Duodenal mucosa (tissue), 2 donors: ENCODE measurements at regions not wholly inside any gene's neighbourhood (a gene's known extent, or its start where the extent isn't known, plus 50 kb on each side); places are given as distances from the start of the nearest gene placed in this dataset.

Experiments
- H3K27ac ChIP-seq: one replicate; pipeline ENCODE4 v1.7.0; 2013; ENCODE audit warnings: low read depth, low read length
- H3K27me3 ChIP-seq, 2 donors: one replicate each; pipeline ENCODE4 v1.7.0; 2013; ENCODE audit warnings: low read length in 2 of 2, control low read depth in 1 of 2; ENCODE audit not compliant: insufficient read depth in 2 of 2, control insufficient read depth in 1 of 2
- H3K36me3 ChIP-seq, 2 donors: one replicate each; pipeline ENCODE4 v1.7.0; 2013; ENCODE audit warnings: low read length in 2 of 2, control low read depth in 1 of 2; ENCODE audit not compliant: insufficient read depth in 2 of 2, control insufficient read depth in 1 of 2
- H3K4me1 ChIP-seq, 2 donors: one replicate each; pipeline ENCODE4 v1.7.0; 2013; ENCODE audit warnings: low read length in 2 of 2, control low read depth in 1 of 2; ENCODE audit not compliant: insufficient read depth in 2 of 2, control insufficient read depth in 1 of 2
- H3K4me3 ChIP-seq, 2 donors: one replicate each; pipeline ENCODE4 v1.7.0; 2013; ENCODE audit warnings: low read length in 2 of 2, low read depth in 1 of 2
- H3K9ac ChIP-seq, 2 donors: one replicate each; pipeline ENCODE4 v1.7.0; 2013; ENCODE audit warnings: low read length in 2 of 2, low read depth in 1 of 2
- H3K9me3 ChIP-seq, 2 donors: one replicate each; pipeline ENCODE4 v1.7.0; 2013; ENCODE audit warnings: low read length in 2 of 2, control low read depth in 1 of 2; ENCODE audit not compliant: control insufficient read depth in 1 of 2

DNA sequence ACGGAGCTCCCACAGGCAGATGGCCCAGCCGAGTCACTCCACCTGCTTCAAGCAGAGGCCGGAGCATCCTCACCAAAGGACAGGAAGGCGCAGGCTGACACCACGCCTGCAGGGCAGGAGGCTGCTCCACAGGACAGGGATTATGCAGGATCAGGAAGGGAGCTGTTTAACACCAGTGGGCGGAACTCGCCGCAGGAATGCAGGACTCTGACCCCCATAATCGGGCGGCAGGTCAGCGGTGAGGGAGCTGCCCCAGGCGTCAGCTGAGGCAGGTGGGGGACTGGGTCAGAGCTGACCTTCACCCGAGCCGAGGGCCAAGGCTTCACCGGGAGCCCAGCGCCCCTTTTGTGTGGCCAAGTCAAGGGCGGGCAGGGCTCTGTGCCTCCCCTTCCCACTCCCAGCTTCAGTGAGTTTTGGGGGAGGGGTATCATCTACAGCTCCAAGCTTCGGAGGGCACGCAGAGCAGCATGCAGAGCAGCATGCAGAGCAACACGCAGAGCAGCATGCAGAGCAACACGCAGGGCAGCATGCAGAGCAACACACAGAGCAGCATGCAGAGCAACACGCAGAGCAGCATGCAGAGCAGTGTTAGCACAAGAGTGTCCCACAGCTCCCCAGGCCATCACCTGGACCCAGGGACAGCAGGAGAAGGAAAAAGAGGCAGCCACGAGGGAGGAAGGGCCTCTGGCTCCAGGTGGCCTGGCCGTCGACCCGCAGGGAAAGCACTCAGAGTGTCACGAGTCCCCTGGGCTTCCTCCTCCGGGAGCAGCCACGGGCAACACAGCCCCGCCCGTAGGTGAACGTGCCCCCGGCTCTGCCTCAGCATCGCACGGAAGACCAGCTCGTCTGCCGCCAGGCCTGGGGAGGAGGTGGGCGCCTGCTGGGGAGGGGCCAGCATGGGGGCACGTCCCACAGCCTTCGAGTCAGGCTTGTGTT, 151.7 kb upstream of the PPP2R2D start:
- H3K4me1 ChIP-seq: peaks cover 5 to 11% of the 10 kb centered on the region in 2 donors
- no peaks in the 10 kb centered on the region for H3K9me3 ChIP-seq
- H3K27ac ChIP-seq: no peak overlapping the region
- H3K36me3 ChIP-seq: no peaks in the 10 kb centered on the region
- H3K4me3 ChIP-seq: no peak overlapping the region
- H3K9ac ChIP-seq: no peak overlapping the region
- H3K27me3 ChIP-seq: peaks cover 0 to 6% of the 10 kb centered on the region in 2 donors

DNA sequence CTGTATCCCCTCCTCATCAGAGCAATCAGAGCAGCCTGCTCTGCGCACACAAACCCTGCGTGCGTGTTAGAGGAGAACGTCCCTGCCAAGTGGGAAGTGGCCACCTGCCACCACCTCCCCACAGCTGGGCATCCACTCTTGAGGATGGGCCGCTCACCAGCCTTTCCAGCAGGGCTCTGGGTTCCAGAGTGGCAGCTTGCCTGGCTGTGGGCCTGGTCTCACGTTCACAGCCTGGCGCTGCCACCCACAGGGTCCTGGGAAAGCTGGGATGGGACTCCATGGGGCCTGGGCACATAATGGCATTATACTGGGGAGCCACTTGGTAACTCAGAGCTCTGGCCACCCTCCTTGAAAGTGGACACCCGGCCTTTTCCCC, 151.1 kb upstream of the PPP2R2D start:
- H3K4me1 ChIP-seq: peaks cover 5 to 11% of the 10 kb centered on the region in 2 donors
- no peaks in the 10 kb centered on the region for H3K36me3 ChIP-seq
- peaks cover 0 to 6% of the 10 kb centered on the region in 2 donors for H3K27me3 ChIP-seq
- H3K9ac ChIP-seq: no peak overlapping the region
- H3K27ac ChIP-seq: no peak overlapping the region
- H3K9me3 ChIP-seq: no peaks in the 10 kb centered on the region
- no peak overlapping the region for H3K4me3 ChIP-seq

DNA sequence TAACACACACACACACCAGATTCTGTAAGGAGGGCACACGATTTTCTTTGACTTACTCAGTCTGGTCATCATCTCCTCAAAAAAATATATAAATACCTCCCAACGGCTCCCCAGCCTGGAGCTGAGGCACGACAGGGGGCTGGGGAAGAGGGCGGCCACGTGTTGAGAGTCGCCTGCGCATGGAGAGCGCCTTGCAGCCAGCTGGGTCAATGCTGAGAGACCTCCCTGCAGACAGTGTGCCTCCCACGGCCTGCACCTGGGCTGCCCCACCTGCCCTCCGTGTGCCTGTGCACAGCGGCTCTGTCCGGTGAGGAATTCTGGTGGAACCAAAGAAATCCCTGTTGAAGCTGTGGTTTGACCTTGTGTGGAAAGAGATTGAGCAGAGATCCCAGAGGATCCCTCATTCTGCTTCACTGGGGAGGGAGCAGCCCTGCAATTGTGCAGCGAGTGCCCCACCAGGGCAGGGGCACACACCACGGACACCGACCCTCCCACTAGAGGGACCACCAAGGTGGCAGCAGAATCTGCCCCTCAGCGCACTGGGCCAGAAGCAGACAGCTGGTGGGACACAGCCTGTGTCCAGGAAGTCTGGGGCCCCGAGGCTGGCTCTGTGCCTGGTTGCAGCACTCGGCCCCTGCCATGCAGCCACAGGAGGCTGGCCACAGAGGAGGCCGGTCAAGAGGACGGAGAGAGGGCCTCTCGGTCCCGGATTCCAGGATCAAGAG, 150.5 kb upstream of the PPP2R2D start:
- H3K4me1 ChIP-seq: peaks cover 5 to 11% of the 10 kb centered on the region in 2 donors
- H3K36me3 ChIP-seq: no peaks in the 10 kb centered on the region
- no peaks in the 10 kb centered on the region for H3K9me3 ChIP-seq
- no peak overlapping the region for H3K9ac ChIP-seq
- peaks cover 0 to under 1% of the 10 kb centered on the region in 2 donors for H3K27me3 ChIP-seq
- H3K27ac ChIP-seq: no peak overlapping the region
- H3K4me3 ChIP-seq: no peak overlapping the region

DNA sequence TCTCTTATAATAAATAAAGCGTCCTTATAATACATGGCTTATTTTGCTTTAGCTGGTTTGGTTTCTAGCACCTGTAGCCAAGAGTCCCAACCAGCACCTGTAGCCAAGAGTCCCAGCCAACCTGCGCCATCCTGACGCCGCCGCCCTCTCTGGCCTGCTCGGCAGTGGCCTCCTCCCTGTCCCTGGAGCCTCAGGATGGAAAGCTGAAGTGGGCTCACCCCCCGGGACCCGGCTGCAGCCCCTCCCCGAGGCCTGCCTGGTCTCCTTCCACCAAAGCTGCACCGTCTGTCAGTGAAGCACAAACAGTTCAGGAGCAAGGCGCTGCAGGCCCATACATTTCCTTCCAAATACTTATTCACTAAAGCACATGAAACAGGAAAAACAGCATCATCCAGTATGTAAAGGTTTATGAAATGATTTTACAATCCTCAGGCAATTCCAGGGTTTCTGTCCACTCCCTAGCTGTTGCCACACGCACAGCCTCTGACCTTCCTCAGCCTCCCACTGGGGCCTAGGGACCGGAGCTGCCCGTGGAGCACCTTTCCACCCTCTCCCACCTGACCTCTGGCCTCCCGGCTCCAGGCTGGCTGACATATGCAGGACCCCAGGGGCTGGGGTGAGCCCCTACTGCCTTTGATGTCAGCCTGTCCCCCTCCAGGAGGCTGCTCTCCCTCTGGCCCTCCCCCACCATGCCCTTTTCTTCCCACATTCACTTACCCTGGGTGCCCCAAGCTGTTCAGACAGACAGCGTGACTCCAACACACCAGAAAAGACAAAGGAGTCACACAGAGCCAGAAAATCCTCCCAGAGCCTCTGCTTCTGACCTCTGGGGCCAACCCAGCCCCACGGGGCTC, 149.6 kb upstream of the PPP2R2D start:
- Histone ChIP-seq H3K36me3 (no peaks in the 10 kb centered on the region), H3K4me1 (peaks cover 5 to 11% of the 10 kb centered on the region in 2 donors), H3K9ac (no peak overlapping the region), H3K27ac (no peak overlapping the region), H3K27me3 (no peaks in the 10 kb centered on the region), H3K4me3 (no peak overlapping the region), H3K9me3 (no peaks in the 10 kb centered on the region)

DNA sequence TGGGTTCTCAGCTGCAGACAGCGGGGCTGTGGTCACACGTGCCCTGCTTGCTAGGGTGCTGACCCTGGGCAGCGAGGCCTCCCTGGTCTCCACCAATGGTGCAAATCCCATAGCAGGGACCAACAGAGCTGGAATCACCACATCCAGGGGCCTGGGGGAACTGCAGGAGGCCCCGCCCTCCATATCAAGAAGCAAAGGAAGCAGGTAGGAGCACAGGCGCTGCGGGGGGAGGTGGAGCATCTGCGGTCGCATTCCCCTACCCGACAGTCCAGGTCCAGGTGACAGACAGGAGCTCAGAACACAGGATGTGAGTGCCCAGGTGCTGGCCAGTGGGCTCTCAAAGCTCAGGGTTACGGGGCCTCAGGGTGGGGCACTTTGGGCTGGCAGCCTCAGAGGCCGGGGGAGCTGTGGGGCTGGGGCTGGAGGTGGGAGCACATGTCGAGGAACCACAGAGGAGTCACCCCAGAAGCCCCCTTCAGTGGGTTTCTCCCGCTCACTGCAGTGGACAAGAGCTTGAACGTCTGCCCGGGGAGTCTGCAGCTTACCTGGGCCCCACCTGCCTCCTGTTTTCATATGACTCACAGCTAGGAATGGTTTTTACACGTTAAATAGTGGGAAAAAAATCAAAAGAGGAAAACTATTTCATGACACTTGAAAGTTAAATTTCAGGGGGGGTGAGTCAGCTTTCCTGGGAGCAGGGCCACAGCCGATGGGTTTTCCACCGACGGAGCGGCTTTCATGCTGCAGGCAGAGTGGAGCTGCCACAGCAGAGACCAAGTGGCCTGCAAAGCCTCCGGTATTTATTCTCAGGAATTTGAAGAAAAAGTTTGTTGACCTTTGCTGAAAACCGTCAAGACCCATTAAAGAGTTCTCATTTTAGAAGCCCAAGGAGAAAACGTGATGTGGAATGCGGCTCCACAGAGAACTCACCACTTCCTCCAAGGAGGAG, 148.7 kb upstream of the PPP2R2D start:
- Histone ChIP-seq H3K27ac (no peak overlapping the region), H3K4me3 (no peak overlapping the region), H3K36me3 (no peaks in the 10 kb centered on the region), H3K9me3 (no peaks in the 10 kb centered on the region), H3K27me3 (no peaks in the 10 kb centered on the region), H3K9ac (no peak overlapping the region), H3K4me1 (peaks cover 5 to 11% of the 10 kb centered on the region in 2 donors)

DNA sequence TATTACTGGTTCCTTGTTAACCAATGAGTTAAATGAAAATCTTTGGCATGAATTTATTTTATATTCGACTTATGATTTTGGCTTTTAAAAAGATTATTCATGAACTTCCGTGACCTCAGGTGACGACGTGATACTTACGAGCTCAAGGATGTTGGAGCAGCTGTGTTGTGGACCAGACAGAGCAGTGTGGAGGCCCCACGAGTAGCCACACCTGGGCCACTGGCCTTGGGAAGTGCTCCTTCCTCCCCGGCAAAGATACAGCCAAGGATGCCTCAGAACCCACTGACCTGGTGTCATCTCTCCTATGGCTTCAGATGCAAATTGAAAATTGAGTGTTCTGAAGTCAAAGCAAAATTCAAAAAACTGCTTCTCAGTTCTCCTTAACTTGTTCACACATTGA, 147.5 kb upstream of the PPP2R2D start:
- no peak overlapping the region for H3K27ac ChIP-seq
- no peaks in the 10 kb centered on the region for H3K27me3 ChIP-seq
- peaks cover 4 to 9% of the 10 kb centered on the region in 2 donors for H3K4me1 ChIP-seq
- no peak overlapping the region for H3K4me3 ChIP-seq
- no peaks in the 10 kb centered on the region for H3K36me3 ChIP-seq
- H3K9ac ChIP-seq: no peak overlapping the region
- no peaks in the 10 kb centered on the region for H3K9me3 ChIP-seq

DNA sequence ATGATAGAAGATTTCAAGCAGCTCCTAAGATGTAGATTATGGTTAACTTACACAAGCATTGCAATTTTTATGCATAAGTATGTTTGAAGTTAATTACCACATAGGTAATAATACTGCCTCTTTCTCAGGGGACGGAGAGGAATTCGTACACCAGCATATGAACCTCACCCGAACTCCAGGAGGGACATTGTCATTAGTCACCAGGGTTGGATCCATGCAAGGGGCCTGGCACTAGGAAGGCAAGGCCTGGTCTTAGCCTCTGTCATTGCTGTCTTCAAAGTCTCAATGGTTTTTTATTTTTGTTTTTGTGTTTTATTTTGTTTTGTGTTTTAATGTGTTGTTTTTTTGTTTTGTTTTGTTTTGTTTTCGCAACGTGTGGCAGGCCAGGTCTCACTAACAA, 145.6 kb upstream of the PPP2R2D start:
- no peaks in the 10 kb centered on the region for H3K36me3 ChIP-seq
- no peak overlapping the region for H3K27ac ChIP-seq
- H3K27me3 ChIP-seq: no peaks in the 10 kb centered on the region
- H3K4me3 ChIP-seq: no peak overlapping the region
- no peaks in the 10 kb centered on the region for H3K9me3 ChIP-seq
- no peaks in the 10 kb centered on the region for H3K4me1 ChIP-seq
- H3K9ac ChIP-seq: no peak overlapping the region

DNA sequence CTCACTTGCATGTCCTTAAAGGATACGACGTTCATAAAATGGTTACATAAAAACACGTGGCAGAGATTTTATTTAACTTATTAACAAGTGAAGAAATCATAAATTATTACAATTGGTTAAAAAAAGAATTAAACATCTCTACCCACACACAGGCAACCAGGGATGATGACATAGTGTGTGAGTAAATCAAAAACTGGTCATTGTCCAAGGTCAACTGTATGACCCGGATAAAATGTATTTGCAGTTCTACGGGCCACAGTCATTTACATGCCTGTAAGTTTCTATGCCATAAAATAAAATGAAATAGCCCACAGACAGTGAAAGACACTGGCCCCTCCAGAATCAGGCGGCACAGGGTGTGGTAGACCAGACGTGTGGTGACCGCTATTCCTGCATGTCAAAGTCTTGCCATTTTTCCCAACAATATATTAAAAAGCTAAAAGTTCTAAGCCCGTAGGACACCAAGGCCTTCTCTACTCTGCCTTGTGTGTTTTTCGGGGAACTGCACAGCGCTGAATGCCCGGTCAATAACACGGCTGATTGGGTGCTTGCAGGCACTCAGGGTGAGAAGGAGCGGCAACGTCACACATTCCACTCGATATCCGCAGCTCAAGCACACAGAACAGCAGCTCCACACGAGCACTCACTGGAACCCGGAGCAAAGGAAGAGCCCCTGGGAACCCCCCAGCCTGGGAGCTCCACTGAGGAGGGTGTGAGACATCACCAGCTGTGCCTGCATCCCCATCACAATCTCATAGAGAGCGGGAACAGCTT, 143.3 kb upstream of the PPP2R2D start:
- Histone ChIP-seq H3K9ac (no peak overlapping the region), H3K4me1 (no peaks in the 10 kb centered on the region), H3K27ac (no peak overlapping the region)

More for the DNA sequence above, 143.3 kb upstream of the PPP2R2D start:
- Histone ChIP-seq H3K36me3 (no peaks in the 10 kb centered on the region), H3K4me3 (no peak overlapping the region), H3K9me3 (no peaks in the 10 kb centered on the region), H3K27me3 (no peaks in the 10 kb centered on the region)
